ENCODE measurements at regions not wholly inside any gene's neighbourhood (a gene's known extent, or its start where the extent isn't known, plus 50 kb on each side); places are given as distances from the start of the nearest gene placed in this dataset.
A peak's percentile ranks its signal among the peaks of the same experiment; 100 is the strongest.

DNA sequence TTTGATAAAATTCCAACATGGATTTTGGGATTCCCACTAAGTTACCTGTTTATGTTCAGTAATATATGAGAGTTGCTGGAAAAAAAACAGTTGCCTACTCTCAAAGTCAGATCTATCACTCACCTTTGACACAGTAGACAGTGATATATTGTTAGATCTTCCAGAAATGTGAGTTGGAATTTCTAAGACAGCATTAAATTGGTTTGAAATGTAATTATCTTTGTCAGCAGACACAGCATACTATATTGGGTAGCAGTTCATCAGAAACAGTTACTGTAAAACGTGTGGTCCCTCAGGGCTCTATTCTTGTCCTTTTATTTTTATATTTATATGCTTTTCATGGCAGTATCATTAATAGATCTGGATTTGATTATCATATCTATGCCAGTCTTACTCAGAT, 433.6 kb upstream of the ARRDC3 start:
- Mint-ChIP-seq H3K4me1 (no peaks in the 10 kb centered on the region), H3K27ac (no peak overlapping the region), H3K36me3 (ENCODE audit: low read depth) (no peaks in the 10 kb centered on the region), H3K9me3 (peaks cover 4% of the 10 kb centered on the region; the same call in 2 of the 3 replicates), H3K4me3 (no peak overlapping the region), H3K27me3 (ENCODE audit: insufficient read depth, low read depth, poor library complexity) (no peaks in the 10 kb centered on the region)
- H3K36me3 ChIP-seq (ENCODE audit: insufficient read depth) = no peaks in the 10 kb centered on the region
- no peaks in the 10 kb centered on the region for H3K4me1 ChIP-seq (ENCODE audit: insufficient read depth)
- no peak for DNase-seq (ENCODE audit: low spot score)
- ATAC-seq = no peak
- no peaks in the 10 kb centered on the region for H3F3A ChIP-seq (replicated peaks; ENCODE audit: low read depth)
- H3K79me2 ChIP-seq (replicated peaks; ENCODE audit: insufficient read depth) = no peaks in the 10 kb centered on the region
- H3K9me2 ChIP-seq (ENCODE audit: insufficient read depth) = peaks cover 3% of the 10 kb centered on the region; the same call in 1 of the 2 replicates
- no peak overlapping the region for H3K4me3 ChIP-seq
- TF ChIP-seq POLR2AphosphoS5 (IDR thresholded peaks at IDR 0.05; ENCODE audit: low read depth) (no peak), ZNF331 (CRISPR knock-in tag; IDR thresholded peaks at IDR 0.05; ENCODE audit: low read depth) (no peak)
- H3K27me3 ChIP-seq (ENCODE audit: insufficient read depth) = no peaks in the 10 kb centered on the region
- no peak overlapping the region for H2AFZ ChIP-seq
- no peak overlapping the region for H3K27ac ChIP-seq (ENCODE audit: low read depth)
- H4K20me1 ChIP-seq (replicated peaks; ENCODE audit: insufficient read depth) = no peaks in the 10 kb centered on the region
- no peak overlapping the region for H3K4me2 ChIP-seq

- Histone ChIP-seq H3K4me2 (no peak overlapping the region), H3F3A (replicated peaks; ENCODE audit: low read depth) (no peaks in the 10 kb centered on the region), H3K4me3 (no peak overlapping the region), H3K79me2 (replicated peaks; ENCODE audit: insufficient read depth) (no peaks in the 10 kb centered on the region), H3K36me3 (ENCODE audit: insufficient read depth) (peaks cover 5% of the 10 kb centered on the region; the same call in 1 of the 2 replicates), H3K27ac (ENCODE audit: low read depth) (no peak overlapping the region), H4K20me1 (replicated peaks; ENCODE audit: insufficient read depth) (no peaks in the 10 kb centered on the region), H3K4me1 (ENCODE audit: insufficient read depth) (no peaks in the 10 kb centered on the region), H2AFZ (no peak overlapping the region), H3K9me2 (ENCODE audit: insufficient read depth) (no peaks in the 10 kb centered on the region), H3K27me3 (ENCODE audit: insufficient read depth) (no peaks in the 10 kb centered on the region)
- Mint-ChIP-seq H3K4me3 (no peak overlapping the region), H3K27ac (peak overlapping the region; percentile 63; the same call in 1 of the 2 replicates), H3K9me3 (peaks cover 22% of the 10 kb centered on the region), H3K4me1 (peaks cover 7% of the 10 kb centered on the region; the same call in 2 of the 3 replicates), H3K36me3 (ENCODE audit: low read depth) (peaks cover 17% of the 10 kb centered on the region), H3K27me3 (ENCODE audit: insufficient read depth, low read depth, poor library complexity) (no peaks in the 10 kb centered on the region)
- ATAC-seq = no peak
- peak; percentile 56 for DNase-seq (ENCODE audit: low spot score)
- TF ChIP-seq ZNF331 (CRISPR knock-in tag; IDR thresholded peaks at IDR 0.05; ENCODE audit: low read depth) (no peak), JUNB (IDR thresholded peaks at IDR 0.05; ENCODE audit: unreplicated experiment) (no peak)
Measured at GRCh38 chr5:91797576-91797975, 414.5 kb upstream of the ARRDC3 start.

GRCh38 chr5:91794856-91795548, 411.9 kb upstream of the ARRDC3 start:
- Histone ChIP-seq H3K9me2 (ENCODE audit: insufficient read depth) (no peaks in the 10 kb centered on the region), H3K27ac (ENCODE audit: low read depth) (no peak overlapping the region), H3F3A (replicated peaks; ENCODE audit: low read depth) (no peaks in the 10 kb centered on the region), H3K4me2 (no peak overlapping the region), H3K79me2 (replicated peaks; ENCODE audit: insufficient read depth) (no peaks in the 10 kb centered on the region), H4K20me1 (replicated peaks; ENCODE audit: insufficient read depth) (no peaks in the 10 kb centered on the region), H3K4me1 (ENCODE audit: insufficient read depth) (no peaks in the 10 kb centered on the region), H3K36me3 (ENCODE audit: insufficient read depth) (no peaks in the 10 kb centered on the region), H3K4me3 (no peak overlapping the region), H2AFZ (no peak overlapping the region), H3K27me3 (ENCODE audit: insufficient read depth) (no peaks in the 10 kb centered on the region)
- ATAC-seq = no peak
- H3K36me3 Mint-ChIP-seq (ENCODE audit: low read depth) = no peaks in the 10 kb centered on the region
- H3K4me1 Mint-ChIP-seq = peaks cover 7% of the 10 kb centered on the region; the same call in 2 of the 3 replicates
- H3K27ac Mint-ChIP-seq = no peak overlapping the region
- H3K9me3 Mint-ChIP-seq = no peaks in the 10 kb centered on the region; the same call in 2 of the 3 replicates
- no peak for DNase-seq (ENCODE audit: low spot score)
- no peaks in the 10 kb centered on the region for H3K27me3 Mint-ChIP-seq (ENCODE audit: insufficient read depth, low read depth, poor library complexity)
- H3K4me3 Mint-ChIP-seq = no peak overlapping the region
- no peak for TF ChIP-seq EZH2 (IDR thresholded peaks at IDR 0.05; ENCODE audit: low read depth, unreplicated experiment)
- TF ChIP-seq STAT1 (IDR thresholded peaks at IDR 0.05; ENCODE audit: unreplicated experiment) = no peak
- TF ChIP-seq EZH2phosphoT487 (IDR thresholded peaks at IDR 0.05; ENCODE audit: unreplicated experiment) = no peak
- no peak for TF ChIP-seq CREB1 (CRISPR knock-in tag; IDR thresholded peaks at IDR 0.05; ENCODE audit: low read depth)
- TF ChIP-seq POLR2AphosphoS5 (IDR thresholded peaks at IDR 0.05; ENCODE audit: low read depth) = no peak
- no peak for TF ChIP-seq JUNB (IDR thresholded peaks at IDR 0.05; ENCODE audit: unreplicated experiment)
- no peak for TF ChIP-seq ZNF462 (CRISPR knock-in tag; IDR thresholded peaks at IDR 0.05)
- TF ChIP-seq ZNF114 (CRISPR knock-in tag; IDR thresholded peaks at IDR 0.05) = no peak

Data from GM23338 (cell line).